ENCODE measurements at regions not wholly inside any gene's neighbourhood (a gene's known extent, or its start where the extent isn't known, plus 50 kb on each side); places are given as distances from the start of the nearest gene placed in this dataset.

GRCh38 chr3:18531662-18532061 is 106.5 kb upstream of the SATB1 start:
- TF ChIP-seq POLR2AphosphoS5 (IDR thresholded peaks at IDR 0.05), result no peak
- no peak for TF ChIP-seq EP300 (IDR thresholded peaks at IDR 0.05)

Data from sigmoid colon (tissue), 4 donors.